HepG2 (cell line): ENCODE measurements at regions not wholly inside any gene's neighbourhood (a gene's known extent, or its start where the extent isn't known, plus 50 kb on each side); places are given as distances from the start of the nearest gene placed in this dataset.

Experiments used
- ARID5B ChIP-seq: IDR thresholded peaks from 2 replicates; pipeline ENCODE4 v1.4.0; 2020; ENCODE audit warnings: mild to moderate bottlenecking, missing genetic modification reagents
- BCL6 ChIP-seq: IDR thresholded peaks from 2 replicates; pipeline ENCODE4 v1.6.1; 2016; ENCODE audit warnings: missing genetic modification reagents, missing compliant biosample characterization
- FOXJ3 ChIP-seq: sonication (generic); formaldehyde crosslinking; IDR thresholded peaks from 2 replicates; pipeline ENCODE4 v1.4.0; 2020; ENCODE audit warnings: missing genetic modification reagents, mild to moderate bottlenecking, borderline replicate concordance
- HOXA7 ChIP-seq: sonication (generic); formaldehyde crosslinking; IDR thresholded peaks from 2 replicates; pipeline ENCODE4 v1.8.1; 2022; ENCODE audit warnings: mild to moderate bottlenecking, missing genetic modification reagents, moderate library complexity
- HOXA9 ChIP-seq: sonication (generic); formaldehyde crosslinking; IDR thresholded peaks from 2 replicates; pipeline ENCODE4 v1.8.1; 2022; ENCODE audit warnings: missing genetic modification reagents, mild to moderate bottlenecking, moderate library complexity, borderline replicate concordance
- ISL2 ChIP-seq: sonication (generic); formaldehyde crosslinking; IDR thresholded peaks from 2 replicates; pipeline ENCODE4 v1.5.0; 2020; ENCODE audit warnings: missing genetic modification reagents
- MAZ ChIP-seq, 2 experiments: sonication (generic) in 1 of 2; formaldehyde crosslinking in 1 of 2; IDR thresholded peaks; 2 replicates each; pipeline versions ENCODE4 v1.5.0 to v1.6.1; 2012 to 2020; ENCODE audit warnings: low read depth in 2 of 2, mild to moderate bottlenecking in 2 of 2, borderline replicate concordance in 1 of 2, improper control_type of control experiment in 1 of 2, low read length in 1 of 2, missing genetic modification reagents in 1 of 2, moderate library complexity in 1 of 2
- POLR2A ChIP-seq, 2 experiments: IDR thresholded peaks; 2 replicates each; pipeline ENCODE4 v1.6.1; 2011; ENCODE audit warnings: low read depth in 2 of 2, low read length in 2 of 2, mild to moderate bottlenecking in 1 of 2, moderate library complexity in 1 of 2; ENCODE audit not compliant: insufficient read depth in 1 of 2
- RBFOX2 ChIP-seq: fragments of 200-400 bp; formaldehyde crosslinking; IDR thresholded peaks from 2 replicates; pipeline ENCODE4 v1.6.1; 2017; ENCODE audit warnings: low read depth, mild to moderate bottlenecking, low read length
- TCF12 ChIP-seq, 2 experiments: fragments of 450-650 bp in 1 of 2; sonication (generic) in 1 of 2; formaldehyde crosslinking in 1 of 2; IDR thresholded peaks; 2 replicates each; pipeline versions ENCODE4 v1.6.1 to v1.8.0; 2017 to 2022; ENCODE audit warnings: antibody characterized with exemption in 1 of 2, mild to moderate bottlenecking in 1 of 2, missing genetic modification reagents in 1 of 2, moderate library complexity in 1 of 2
- ZNF121 ChIP-seq: sonication (generic); formaldehyde crosslinking; IDR thresholded peaks from 2 replicates; pipeline ENCODE4 v1.5.0; 2020; ENCODE audit warnings: mild to moderate bottlenecking, missing genetic modification reagents
- ZNF691 ChIP-seq: sonication (generic); formaldehyde crosslinking; IDR thresholded peaks from 2 replicates; pipeline ENCODE4 v1.4.0; 2020; ENCODE audit warnings: missing genetic modification reagents, low read depth, mild to moderate bottlenecking, borderline replicate concordance
- TF ChIP-seq, protein P1 (sequence below): sonication (generic); formaldehyde crosslinking; IDR thresholded peaks from 2 replicates; pipeline ENCODE4 v1.5.0; 2020; ENCODE audit warnings: mild to moderate bottlenecking, missing genetic modification reagents, moderate library complexity

DNA sequence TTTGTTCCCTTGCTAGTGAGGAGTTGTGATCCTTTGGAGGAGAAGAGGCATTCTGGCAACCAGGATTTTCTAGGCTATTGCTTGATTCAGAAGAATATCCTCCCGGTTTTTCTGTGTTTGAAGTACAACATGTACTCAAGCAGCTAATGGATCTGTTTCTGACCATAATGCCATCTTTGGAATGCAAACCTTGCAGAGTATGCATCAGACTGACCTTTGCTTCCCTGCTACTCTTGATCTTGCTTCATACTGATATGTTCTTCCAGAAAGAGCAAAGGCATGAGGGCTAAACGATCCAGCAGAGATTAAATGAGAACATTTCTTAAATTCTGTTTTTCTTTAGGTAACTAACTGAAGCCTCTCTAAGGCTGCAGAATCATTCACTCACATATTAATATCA is 265.4 kb upstream of the SLC7A11 start:
- TF ChIP-seq POLR2A (IDR thresholded peaks at IDR 0.05; ENCODE audit: insufficient read depth in 1 of 2, low read depth in 2 of 2, low read length in 2 of 2): no peak
- no peak for TF ChIP-seq HOXA9 (CRISPR knock-in tag)
- TF ChIP-seq ARID5B (CRISPR knock-in tag): no peak
- no peak for TF ChIP-seq FOXJ3 (CRISPR knock-in tag)
- TF ChIP-seq ZNF121: no peak
- no peak for TF ChIP-seq ISL2
- no peak for TF ChIP-seq MAZ (IDR thresholded peaks at IDR 0.05; ENCODE audit: borderline replicate concordance, low read depth, low read length)
- no peak for TF ChIP-seq MAZ (CRISPR knock-in tag; IDR thresholded peaks at IDR 0.05; ENCODE audit: low read depth)
- TF ChIP-seq, protein P1, sequence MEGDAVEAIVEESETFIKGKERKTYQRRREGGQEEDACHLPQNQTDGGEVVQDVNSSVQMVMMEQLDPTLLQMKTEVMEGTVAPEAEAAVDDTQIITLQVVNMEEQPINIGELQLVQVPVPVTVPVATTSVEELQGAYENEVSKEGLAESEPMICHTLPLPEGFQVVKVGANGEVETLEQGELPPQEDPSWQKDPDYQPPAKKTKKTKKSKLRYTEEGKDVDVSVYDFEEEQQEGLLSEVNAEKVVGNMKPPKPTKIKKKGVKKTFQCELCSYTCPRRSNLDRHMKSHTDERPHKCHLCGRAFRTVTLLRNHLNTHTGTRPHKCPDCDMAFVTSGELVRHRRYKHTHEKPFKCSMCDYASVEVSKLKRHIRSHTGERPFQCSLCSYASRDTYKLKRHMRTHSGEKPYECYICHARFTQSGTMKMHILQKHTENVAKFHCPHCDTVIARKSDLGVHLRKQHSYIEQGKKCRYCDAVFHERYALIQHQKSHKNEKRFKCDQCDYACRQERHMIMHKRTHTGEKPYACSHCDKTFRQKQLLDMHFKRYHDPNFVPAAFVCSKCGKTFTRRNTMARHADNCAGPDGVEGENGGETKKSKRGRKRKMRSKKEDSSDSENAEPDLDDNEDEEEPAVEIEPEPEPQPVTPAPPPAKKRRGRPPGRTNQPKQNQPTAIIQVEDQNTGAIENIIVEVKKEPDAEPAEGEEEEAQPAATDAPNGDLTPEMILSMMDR: no peak
- TF ChIP-seq BCL6 (CRISPR knock-in tag): no peak
- TF ChIP-seq HOXA7 (CRISPR knock-in tag): no peak
- TF ChIP-seq TCF12 (IDR thresholded peaks at IDR 0.05): no peak
- no peak for TF ChIP-seq TCF12 (CRISPR knock-in tag; IDR thresholded peaks at IDR 0.05)
- no peak for TF ChIP-seq ZNF691 (CRISPR knock-in tag)
- no peak for TF ChIP-seq RBFOX2
